ENCODE measurements at regions not wholly inside any gene's neighbourhood (a gene's known extent, or its start where the extent isn't known, plus 50 kb on each side); places are given as distances from the start of the nearest gene placed in this dataset.
"Not testable (repeated sequence)": the region's sequence is repeated elsewhere in the genome, so short reads cannot be mapped to it uniquely, and the experiment has no call there.

DNA sequence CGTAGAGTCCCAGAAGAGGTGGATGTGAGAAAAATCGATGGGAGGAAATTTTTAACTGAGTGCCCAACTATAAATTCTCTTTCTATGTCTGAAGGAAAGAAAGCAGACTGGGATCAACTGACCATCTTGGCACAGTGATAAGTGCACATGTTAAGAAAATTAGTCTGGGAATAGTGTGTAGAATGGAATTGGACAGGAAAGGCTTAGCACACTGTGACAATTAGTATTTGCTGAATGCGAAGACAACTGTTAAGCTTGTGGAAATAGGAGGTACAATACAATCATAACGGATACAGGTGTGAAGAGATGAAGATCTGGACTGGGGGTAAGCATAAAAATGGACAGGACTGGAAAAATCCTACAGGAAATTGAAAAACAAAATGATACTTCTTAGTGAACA lies 114.3 kb downstream of the FAM50B start:
- H3K4me1 ChIP-seq (ENCODE audit: insufficient read depth, low read length), result no peaks in the 10 kb centered on the region
- H3K4me3 ChIP-seq (ENCODE audit: low read length), result no peak overlapping the region
- H3K9me3 ChIP-seq (ENCODE audit: low read depth, low read length), result no peaks in the 10 kb centered on the region
- H3K27me3 ChIP-seq (ENCODE audit: insufficient read depth, low read length), result no peaks in the 10 kb centered on the region

DNA sequence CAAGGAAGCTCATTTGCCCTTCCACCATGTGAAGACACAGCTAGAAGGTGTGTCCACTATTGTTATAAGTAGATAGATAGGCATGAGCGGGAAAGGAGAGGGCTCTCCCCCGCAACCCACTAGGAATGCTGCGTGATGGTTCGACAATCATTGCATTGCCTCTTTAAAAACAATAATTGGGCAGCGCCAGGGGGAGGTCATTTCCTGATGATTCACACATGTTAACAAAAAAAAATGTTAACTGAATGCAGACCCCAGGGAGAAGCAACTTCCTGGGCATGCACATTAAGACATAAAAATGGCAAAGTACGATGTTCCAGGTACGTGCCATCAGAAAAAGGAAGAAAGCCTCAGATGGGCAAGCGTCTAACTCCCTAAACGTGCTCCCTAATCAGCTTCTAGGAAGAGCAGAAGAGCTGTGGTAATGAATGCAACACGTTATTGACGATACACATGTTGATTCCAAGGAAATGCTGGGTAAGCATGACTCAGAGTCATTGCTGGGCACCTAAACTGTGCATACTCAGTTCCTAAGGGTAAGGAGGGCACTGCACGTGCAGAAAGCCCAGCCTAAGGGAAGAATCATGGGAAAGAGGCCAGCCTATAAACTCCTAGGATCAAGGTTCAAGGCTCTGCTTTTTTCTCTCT lies 113.7 kb downstream of the FAM217A start:
- Histone ChIP-seq H3K27me3 (ENCODE audit: insufficient read depth, low read length) (no peaks in the 10 kb centered on the region), H3K4me3 (ENCODE audit: low read length) (no peak overlapping the region), H3K4me1 (ENCODE audit: insufficient read depth, low read length) (no peaks in the 10 kb centered on the region), H3K9me3 (ENCODE audit: low read depth, low read length) (no peaks in the 10 kb centered on the region)

DNA sequence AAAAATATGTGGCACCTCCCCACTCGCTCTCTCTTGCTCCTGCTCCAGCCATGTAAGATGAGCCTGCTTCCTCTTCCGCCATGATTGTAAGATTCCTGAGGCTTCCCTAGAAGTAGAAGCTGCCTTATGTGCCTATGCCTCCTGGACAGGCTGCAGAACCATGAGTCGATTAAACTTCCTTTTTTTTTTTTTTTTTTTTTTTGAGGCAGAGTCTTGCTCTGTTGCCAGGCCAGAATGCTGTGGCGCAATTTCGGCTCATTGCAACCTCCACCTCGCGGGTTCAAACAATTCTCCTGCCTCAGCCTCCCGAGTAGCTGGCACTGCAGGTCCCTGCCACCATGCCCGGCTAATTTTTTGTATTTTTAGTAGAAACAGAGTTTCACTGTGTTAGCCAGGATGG lies 112.5 kb downstream of the FAM217A start:
- Histone ChIP-seq H3K27me3 (ENCODE audit: insufficient read depth, low read length) (no peaks in the 10 kb centered on the region), H3K9me3 (ENCODE audit: low read depth, low read length) (no peaks in the 10 kb centered on the region), H3K4me3 (ENCODE audit: low read length) (no peak overlapping the region), H3K4me1 (ENCODE audit: insufficient read depth, low read length) (no peaks in the 10 kb centered on the region)

GRCh38 chr6:3970097-3970496 lies 108.8 kb downstream of the FAM217A start:
- no peaks in the 10 kb centered on the region for H3K4me1 ChIP-seq (ENCODE audit: insufficient read depth, low read length)
- H3K27me3 ChIP-seq (ENCODE audit: insufficient read depth, low read length), result no peaks in the 10 kb centered on the region
- no peak overlapping the region for H3K4me3 ChIP-seq (ENCODE audit: low read length)
- H3K9me3 ChIP-seq (ENCODE audit: low read depth, low read length), result no peaks in the 10 kb centered on the region

- H3K9me3 ChIP-seq (ENCODE audit: low read depth, low read length); H3K4me1 ChIP-seq (ENCODE audit: insufficient read depth, low read length); H3K4me3 ChIP-seq (ENCODE audit: low read length); H3K27me3 ChIP-seq (ENCODE audit: insufficient read depth, low read length): not testable (repeated sequence)
Measured at GRCh38 chr6:3973152-3973551, 105.8 kb downstream of the FAM217A start.

- Histone ChIP-seq H3K4me3 (ENCODE audit: low read length) (no peak overlapping the region), H3K27me3 (ENCODE audit: insufficient read depth, low read length) (no peaks in the 10 kb centered on the region), H3K9me3 (ENCODE audit: low read depth, low read length) (no peaks in the 10 kb centered on the region), H3K4me1 (ENCODE audit: insufficient read depth, low read length) (no peaks in the 10 kb centered on the region)
Measured at GRCh38 chr6:3977875-3978711, 100.8 kb downstream of the FAM217A start.

DNA sequence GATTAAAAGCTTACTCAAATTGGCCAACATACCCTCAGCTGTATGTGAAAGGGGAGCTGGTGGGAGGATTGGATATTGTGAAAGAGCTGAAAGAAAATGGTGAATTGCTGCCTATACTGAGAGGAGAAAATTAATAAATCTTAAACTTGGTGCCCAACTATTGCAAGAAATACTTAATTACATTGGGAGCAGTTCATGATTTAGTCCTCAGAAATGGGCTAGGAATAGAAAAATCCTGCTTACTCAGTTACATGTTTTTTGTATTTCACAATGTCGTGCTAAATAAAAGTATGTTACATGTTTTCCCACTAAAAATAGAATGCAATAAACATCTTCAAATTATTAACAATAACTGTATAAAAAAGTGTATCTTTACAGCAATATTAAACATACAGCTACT lies 100.0 kb downstream of the FAM217A start:
- H3K4me1 ChIP-seq (ENCODE audit: insufficient read depth, low read length); H3K27me3 ChIP-seq (ENCODE audit: insufficient read depth, low read length); H3K9me3 ChIP-seq (ENCODE audit: low read depth, low read length); H3K4me3 ChIP-seq (ENCODE audit: low read length): not testable (repeated sequence)

DNA sequence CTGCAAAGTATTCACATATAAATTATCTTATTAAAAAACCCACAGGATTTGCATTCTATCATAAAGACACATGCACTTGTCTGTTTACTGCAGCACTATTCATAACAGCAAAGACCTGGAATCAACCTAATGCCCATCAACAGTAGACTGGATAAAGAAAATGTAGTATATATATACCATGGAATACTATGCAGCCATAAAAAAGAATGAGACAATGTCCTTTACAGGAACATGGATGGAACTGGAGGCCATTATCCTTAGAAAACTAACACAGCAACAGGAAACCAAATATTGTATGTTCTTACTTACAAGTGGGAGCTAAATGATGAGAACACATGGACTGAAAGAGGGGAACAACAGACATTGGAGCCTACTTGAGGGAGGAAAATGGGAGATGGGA lies 97.0 kb downstream of the FAM217A start:
- no peaks in the 10 kb centered on the region for H3K27me3 ChIP-seq (ENCODE audit: insufficient read depth, low read length)
- no peaks in the 10 kb centered on the region for H3K4me1 ChIP-seq (ENCODE audit: insufficient read depth, low read length)
- H3K4me3 ChIP-seq (ENCODE audit: low read length), result no peak overlapping the region
- H3K9me3 ChIP-seq (ENCODE audit: low read depth, low read length), result no peaks in the 10 kb centered on the region

DNA sequence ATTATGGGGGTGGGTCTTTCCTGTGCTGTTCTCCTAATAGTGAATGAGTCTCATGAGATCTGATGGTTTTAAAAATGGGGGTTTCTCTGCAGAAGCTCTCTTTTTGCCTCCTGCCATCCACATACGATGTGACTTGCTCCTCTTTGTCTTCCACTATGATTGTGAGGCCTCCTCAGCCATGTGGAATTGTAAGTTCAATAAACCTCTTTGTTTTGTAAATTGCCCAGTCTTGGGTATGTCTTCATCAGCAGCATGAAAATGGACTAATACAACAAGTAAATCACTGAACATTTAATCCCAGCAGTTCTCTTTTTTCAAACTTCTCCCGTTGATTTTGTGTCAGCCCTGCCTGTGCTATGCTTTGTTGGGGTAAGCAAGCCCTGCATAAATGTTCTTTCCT lies 95.2 kb downstream of the FAM217A start:
- Histone ChIP-seq H3K4me1 (ENCODE audit: insufficient read depth, low read length) (no peaks in the 10 kb centered on the region), H3K27me3 (ENCODE audit: insufficient read depth, low read length) (no peaks in the 10 kb centered on the region), H3K4me3 (ENCODE audit: low read length) (no peak overlapping the region), H3K9me3 (ENCODE audit: low read depth, low read length) (no peaks in the 10 kb centered on the region)

DNA sequence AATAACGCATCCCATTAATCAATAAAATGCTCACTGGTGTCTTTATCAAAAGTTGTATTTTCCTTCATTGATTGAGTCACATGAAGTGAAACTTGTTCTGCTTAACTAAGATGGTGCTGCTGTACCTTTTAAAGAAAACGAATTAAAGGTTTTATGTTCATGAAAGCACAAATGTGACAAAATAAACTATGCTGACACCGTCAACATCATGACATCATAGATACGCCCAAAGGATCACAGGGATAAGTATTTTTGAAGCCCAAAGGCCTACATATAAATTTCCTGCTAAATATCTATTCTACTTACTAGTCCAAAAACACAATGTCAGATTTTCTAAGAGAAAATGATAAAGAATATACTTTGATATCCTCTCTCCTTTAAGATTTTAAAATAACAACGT lies 94.4 kb downstream of the FAM217A start:
- no peaks in the 10 kb centered on the region for H3K4me1 ChIP-seq (ENCODE audit: insufficient read depth, low read length)
- H3K9me3 ChIP-seq (ENCODE audit: low read depth, low read length), result no peaks in the 10 kb centered on the region
- H3K4me3 ChIP-seq (ENCODE audit: low read length), result no peak overlapping the region
- H3K27me3 ChIP-seq (ENCODE audit: insufficient read depth, low read length), result no peaks in the 10 kb centered on the region

GRCh38 chr6:3986241-3986640 lies 92.7 kb downstream of the FAM217A start:
- no peaks in the 10 kb centered on the region for H3K9me3 ChIP-seq (ENCODE audit: low read depth, low read length)
- H3K27me3 ChIP-seq (ENCODE audit: insufficient read depth, low read length), result no peaks in the 10 kb centered on the region
- no peak overlapping the region for H3K4me3 ChIP-seq (ENCODE audit: low read length)
- peaks cover 7% of the 10 kb centered on the region for H3K4me1 ChIP-seq (ENCODE audit: insufficient read depth, low read length)

GRCh38 chr6:3987053-3987452 lies 91.9 kb downstream of the FAM217A start:
- Histone ChIP-seq H3K27me3 (ENCODE audit: insufficient read depth, low read length) (no peaks in the 10 kb centered on the region), H3K4me1 (ENCODE audit: insufficient read depth, low read length) (peaks cover 7% of the 10 kb centered on the region), H3K4me3 (ENCODE audit: low read length) (no peak overlapping the region), H3K9me3 (ENCODE audit: low read depth, low read length) (no peaks in the 10 kb centered on the region)

- peaks cover 7% of the 10 kb centered on the region for H3K4me1 ChIP-seq (ENCODE audit: insufficient read depth, low read length)
- H3K27me3 ChIP-seq (ENCODE audit: insufficient read depth, low read length), result no peaks in the 10 kb centered on the region
- no peaks in the 10 kb centered on the region for H3K9me3 ChIP-seq (ENCODE audit: low read depth, low read length)
- H3K4me3 ChIP-seq (ENCODE audit: low read length), result no peak overlapping the region
Measured at GRCh38 chr6:3987576-3987975, 91.4 kb downstream of the FAM217A start.

DNA sequence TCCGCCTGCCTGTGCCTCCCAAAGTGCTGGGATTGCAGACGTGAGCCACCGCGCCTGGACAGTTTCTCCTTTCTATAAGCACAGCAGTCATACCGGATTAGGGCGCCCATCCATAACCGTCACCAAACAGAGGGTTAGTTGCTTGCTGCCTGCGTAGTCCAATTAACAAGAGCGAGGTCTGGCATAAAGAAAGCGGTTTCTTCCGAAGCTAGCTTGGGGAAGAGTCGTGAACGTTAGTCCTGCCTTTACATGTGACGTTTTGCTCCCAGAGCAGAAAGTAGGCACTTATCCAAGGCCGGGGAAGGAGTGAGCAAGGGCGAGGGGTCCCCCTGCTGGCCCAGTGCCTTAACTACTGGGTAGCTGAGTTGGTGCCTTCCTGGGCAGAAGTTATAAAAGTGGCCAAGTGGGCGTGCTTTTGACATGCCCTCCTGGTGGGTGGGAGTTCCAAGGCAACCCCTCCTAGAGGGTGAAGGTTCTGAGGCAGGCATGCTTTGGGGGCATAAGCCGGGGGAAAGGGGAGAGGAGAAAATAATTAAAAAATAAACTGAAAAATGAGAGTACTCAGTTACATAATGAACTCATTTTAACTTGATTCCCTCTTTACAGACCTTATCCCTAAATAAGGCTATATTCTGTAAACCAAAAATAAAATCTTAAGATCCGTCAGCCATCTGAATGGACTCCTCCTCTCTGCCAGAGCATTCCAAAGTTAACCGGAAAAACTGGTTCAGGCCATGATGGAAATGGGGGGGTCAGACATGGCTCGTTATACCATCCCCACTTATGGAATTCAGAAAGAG lies 88.0 kb downstream of the FAM217A start:
- Histone ChIP-seq H3K4me3 (ENCODE audit: low read length) (no peak overlapping the region), H3K4me1 (ENCODE audit: insufficient read depth, low read length) (peaks cover 7% of the 10 kb centered on the region), H3K27me3 (ENCODE audit: insufficient read depth, low read length) (no peaks in the 10 kb centered on the region), H3K9me3 (ENCODE audit: low read depth, low read length) (no peaks in the 10 kb centered on the region)

- H3K27me3 ChIP-seq (ENCODE audit: insufficient read depth, low read length), result no peaks in the 10 kb centered on the region
- no peaks in the 10 kb centered on the region for H3K9me3 ChIP-seq (ENCODE audit: low read depth, low read length)
- H3K4me1 ChIP-seq (ENCODE audit: insufficient read depth, low read length), result peaks cover 7% of the 10 kb centered on the region
- no peak overlapping the region for H3K4me3 ChIP-seq (ENCODE audit: low read length)
Measured at GRCh38 chr6:3991941-3992340, 87.0 kb downstream of the FAM217A start.

Measured in mononuclear cell (primary cell).